ENCODE measurements at regions not wholly inside any gene's neighbourhood (a gene's known extent, or its start where the extent isn't known, plus 50 kb on each side); places are given as distances from the start of the nearest gene placed in this dataset.
"Not testable (repeated sequence)": the region's sequence is repeated elsewhere in the genome, so short reads cannot be mapped to it uniquely, and the experiment has no call there.

- no peak for TF ChIP-seq CTCF (conservative IDR thresholded peaks at IDR 0.05)
- no peak overlapping the region for H3K27ac ChIP-seq
These were observed 101.3 kb upstream of the GALNT15 start for GRCh38 chr3:16073203-16073602.

- not testable (repeated sequence) for H3K27ac ChIP-seq
These were observed 100.3 kb upstream of the GALNT15 start for GRCh38 chr3:16073990-16074671.

- no peak overlapping the region for H3K27ac ChIP-seq
- TF ChIP-seq CTCF (conservative IDR thresholded peaks at IDR 0.05): no peak
These were observed 98.8 kb upstream of the GALNT15 start for GRCh38 chr3:16075647-16076046.

GRCh38 chr3:16076564-16076963, 97.9 kb upstream of the GALNT15 start:
- no peak overlapping the region for H3K27ac ChIP-seq
- TF ChIP-seq CTCF (conservative IDR thresholded peaks at IDR 0.05): no peak

GRCh38 chr3:16077146-16077545, 97.3 kb upstream of the GALNT15 start:
- not testable (repeated sequence) for H3K27ac ChIP-seq

- not testable (repeated sequence) for H3K27ac ChIP-seq
These were observed 96.8 kb upstream of the GALNT15 start for GRCh38 chr3:16077681-16078080.

GRCh38 chr3:16079519-16079918, 95.0 kb upstream of the GALNT15 start:
- TF ChIP-seq CTCF (conservative IDR thresholded peaks at IDR 0.05): no peak
- no peak overlapping the region for H3K27ac ChIP-seq

- H3K27ac ChIP-seq: no peak overlapping the region
- TF ChIP-seq CTCF (conservative IDR thresholded peaks at IDR 0.05): no peak
These were observed 92.8 kb upstream of the GALNT15 start for GRCh38 chr3:16081661-16082060.

- H3K27ac ChIP-seq: no peak overlapping the region
These were observed 89.6 kb upstream of the GALNT15 start for GRCh38 chr3:16084887-16085286.

More at GRCh38 chr3:16084887-16085286, 89.6 kb upstream of the GALNT15 start:
- no peak for TF ChIP-seq CTCF (conservative IDR thresholded peaks at IDR 0.05)

All from VCaP (cell line).